ENCODE measurements at regions not wholly inside any gene's neighbourhood (a gene's known extent, or its start where the extent isn't known, plus 50 kb on each side); places are given as distances from the start of the nearest gene placed in this dataset.

- WGBS (ENCODE audit: low lambda C conversion rate, missing lambda C conversion rate): 83% methylated on average over 7 of the region's 7 CpGs
- no peaks in the 10 kb centered on the region for H3K79me2 ChIP-seq
- no peak for DNase-seq (ENCODE audit: low spot score)
- H3K27ac ChIP-seq: no peak overlapping the region
- no peak overlapping the region for H2AFZ ChIP-seq
- TF ChIP-seq EZH2phosphoT487 (IDR thresholded peaks at IDR 0.05; ENCODE audit: low read depth, severe bottlenecking, unreplicated experiment) (no peak), EZH2 (IDR thresholded peaks at IDR 0.05; ENCODE audit: borderline replicate concordance) (no peak), CTCF (IDR thresholded peaks at IDR 0.05; ENCODE audit: poor library complexity) (no peak)
- no peaks in the 10 kb centered on the region for H4K20me1 ChIP-seq (ENCODE audit: insufficient read depth, poor library complexity, severe bottlenecking)
- H3K9me2 ChIP-seq (replicated peaks; ENCODE audit: insufficient read depth): no peaks in the 10 kb centered on the region
- no peaks in the 10 kb centered on the region for H3K36me3 ChIP-seq (replicated peaks; ENCODE audit: insufficient read depth, low read depth)
- H3K9me3 ChIP-seq (ENCODE audit: low read depth): no peaks in the 10 kb centered on the region
- no peaks in the 10 kb centered on the region for H3K27me3 ChIP-seq
- H3K4me1 ChIP-seq (ENCODE audit: insufficient read depth): no peaks in the 10 kb centered on the region
- H3K4me2 ChIP-seq: no peak overlapping the region
- H3K4me3 ChIP-seq: no peak overlapping the region
These were observed 388.9 kb upstream of the AKR1E2 start for GRCh38 chr10:4437061-4437460.

GRCh38 chr10:4436103-4436502, 389.9 kb upstream of the AKR1E2 start:
- no peak overlapping the region for H2AFZ ChIP-seq
- DNase-seq (ENCODE audit: low spot score): no peak
- no peaks in the 10 kb centered on the region for H3K27me3 ChIP-seq
- no peak overlapping the region for H3K4me3 ChIP-seq
- no peaks in the 10 kb centered on the region for H3K9me2 ChIP-seq (replicated peaks; ENCODE audit: insufficient read depth)
- no peaks in the 10 kb centered on the region for H3K4me1 ChIP-seq (ENCODE audit: insufficient read depth)
- H3K79me2 ChIP-seq: no peaks in the 10 kb centered on the region
- H3K36me3 ChIP-seq (replicated peaks; ENCODE audit: insufficient read depth, low read depth): no peaks in the 10 kb centered on the region
- no peak overlapping the region for H3K27ac ChIP-seq
- no peaks in the 10 kb centered on the region for H3K9me3 ChIP-seq (ENCODE audit: low read depth)
- TF ChIP-seq EZH2 (IDR thresholded peaks at IDR 0.05; ENCODE audit: borderline replicate concordance) (no peak), EZH2phosphoT487 (IDR thresholded peaks at IDR 0.05; ENCODE audit: low read depth, severe bottlenecking, unreplicated experiment) (no peak), CTCF (IDR thresholded peaks at IDR 0.05; ENCODE audit: poor library complexity) (no peak)
- no peaks in the 10 kb centered on the region for H4K20me1 ChIP-seq (ENCODE audit: insufficient read depth, poor library complexity, severe bottlenecking)
- no peak overlapping the region for H3K4me2 ChIP-seq

- no peak for TF ChIP-seq EZH2 (IDR thresholded peaks at IDR 0.05; ENCODE audit: borderline replicate concordance)
- no peak for TF ChIP-seq CTCF (IDR thresholded peaks at IDR 0.05; ENCODE audit: poor library complexity)
- TF ChIP-seq EZH2phosphoT487 (IDR thresholded peaks at IDR 0.05; ENCODE audit: low read depth, severe bottlenecking, unreplicated experiment): no peak
- Histone ChIP-seq H3K4me1 (ENCODE audit: insufficient read depth) (no peaks in the 10 kb centered on the region), H3K4me3 (no peak overlapping the region), H3K79me2 (no peaks in the 10 kb centered on the region), H3K9me2 (replicated peaks; ENCODE audit: insufficient read depth) (no peaks in the 10 kb centered on the region), H4K20me1 (ENCODE audit: insufficient read depth, poor library complexity, severe bottlenecking) (no peaks in the 10 kb centered on the region), H3K4me2 (no peak overlapping the region), H3K9me3 (ENCODE audit: low read depth) (no peaks in the 10 kb centered on the region), H3K36me3 (replicated peaks; ENCODE audit: insufficient read depth, low read depth) (no peaks in the 10 kb centered on the region), H3K27ac (no peak overlapping the region), H3K27me3 (no peaks in the 10 kb centered on the region), H2AFZ (no peak overlapping the region)
- WGBS (ENCODE audit: low lambda C conversion rate, missing lambda C conversion rate): 72% methylated on average over 3 of the region's 3 CpGs
- DNase-seq (ENCODE audit: low spot score): no peak
These were observed 391.4 kb upstream of the AKR1E2 start for GRCh38 chr10:4434516-4435071.

- H2AFZ ChIP-seq: no peak overlapping the region
- no peak overlapping the region for H3K27ac ChIP-seq
- no peak overlapping the region for H3K4me2 ChIP-seq
- H4K20me1 ChIP-seq (ENCODE audit: insufficient read depth, poor library complexity, severe bottlenecking): no peaks in the 10 kb centered on the region
- H3K9me2 ChIP-seq (replicated peaks; ENCODE audit: insufficient read depth): no peaks in the 10 kb centered on the region
- no peaks in the 10 kb centered on the region for H3K4me1 ChIP-seq (ENCODE audit: insufficient read depth)
- H3K9me3 ChIP-seq (ENCODE audit: low read depth): no peaks in the 10 kb centered on the region
- DNase-seq (ENCODE audit: low spot score): no peak
- no peaks in the 10 kb centered on the region for H3K27me3 ChIP-seq
- no peak overlapping the region for H3K4me3 ChIP-seq
- H3K79me2 ChIP-seq: no peaks in the 10 kb centered on the region
- no peaks in the 10 kb centered on the region for H3K36me3 ChIP-seq (replicated peaks; ENCODE audit: insufficient read depth, low read depth)
- no peak for TF ChIP-seq EZH2phosphoT487 (IDR thresholded peaks at IDR 0.05; ENCODE audit: low read depth, severe bottlenecking, unreplicated experiment)
- TF ChIP-seq EZH2 (IDR thresholded peaks at IDR 0.05; ENCODE audit: borderline replicate concordance): no peak
- no peak for TF ChIP-seq CTCF (IDR thresholded peaks at IDR 0.05; ENCODE audit: poor library complexity)
- WGBS (ENCODE audit: low lambda C conversion rate, missing lambda C conversion rate): 94% methylated on average over 3 of the region's 3 CpGs
These were observed 391.9 kb upstream of the AKR1E2 start for GRCh38 chr10:4434105-4434504.
